Adrenal gland (tissue), 9 donors: ENCODE measurements at regions not wholly inside any gene's neighbourhood (a gene's known extent, or its start where the extent isn't known, plus 50 kb on each side); places are given as distances from the start of the nearest gene placed in this dataset.

ENCODE experiments used
- DNase-seq, 7 donors: peaks; one replicate each; pipeline ENCODE4 v3.0.0-alpha.2; 2019 to 2020
- H3K27ac ChIP-seq, 5 donors: fragments of 200-600 bp; sonication (generic) in 4 of 5; 1 replicate in 3 of 5; 2 replicates in 2 of 5; pipeline versions ENCODE4 v1.5.1 to v1.8.0; 2016 to 2020; ENCODE audit warnings: mild to moderate bottlenecking in 1 of 5
- H3K27me3 ChIP-seq: fragments of 200-600 bp; 2 replicates; pipeline ENCODE4 v1.8.0; 2021
- H3K36me3 ChIP-seq, 2 donors: fragments of 200-600 bp; replicated peaks in 1 of 2; 1 replicate in 1 of 2; 2 replicates in 1 of 2; pipeline versions ENCODE4 v1.5.1 to v1.8.0; 2018 to 2022
- H3K4me1 ChIP-seq, 2 donors: fragments of 200-600 bp; replicated peaks in 1 of 2; 1 replicate in 1 of 2; 2 replicates in 1 of 2; pipeline versions ENCODE4 v1.5.1 to v1.8.0; 2018 to 2021
- H3K4me3 ChIP-seq, 4 donors: fragments of 200-600 bp; sonication (generic) in 3 of 4; one replicate each; pipeline ENCODE4 v1.5.1; 2016 to 2018
- H3K9me3 ChIP-seq, 3 donors: fragments of 200-600 bp; sonication (generic) in 1 of 3; replicated peaks in 1 of 3; 1 replicate in 2 of 3; 2 replicates in 1 of 3; pipeline versions ENCODE4 v1.5.1 to v1.8.0; 2016 to 2021
- CTCF ChIP-seq, 6 experiments: fragments of 450-650 bp in 4 of 6; fragments of 200-600 bp in 2 of 6; sonication (generic) in 1 of 6; IDR thresholded peaks; 1 replicate in 5 of 6; 2 replicates in 1 of 6; pipeline versions ENCODE4 v1.5.1 to v1.8.0; 2016 to 2021; ENCODE audit warnings: antibody characterized with exemption in 6 of 6, mild to moderate bottlenecking in 2 of 6, moderate library complexity in 1 of 6
- POLR2A ChIP-seq, 2 donors: fragments of 450-650 bp; IDR thresholded peaks; one replicate each; pipeline ENCODE4 v1.6.1; 2017; ENCODE audit warnings: antibody characterized with exemption in 2 of 2, mild to moderate bottlenecking in 2 of 2, moderate library complexity in 1 of 2
- WGBS, 4 donors: extraction: QIAGEN DNeasy Blood & Tissue Kit in 2 of 4; methylation state at CpG; one replicate each; pipeline versions ENCODE4 v1.1.5 to v1.1.7; 2013 to 2017; 5-methylcytosine and 5-hydroxymethylcytosine counted together
- intact Hi-C, 2 donors: fragments of 100-400 bp; cut with DNase I; formaldehyde crosslinking; loops; one replicate each; pipeline versions ENCODE4 v1.14.1 to v1.15.0; 2022 to 2023
- donor health status: healthy with polysubstance abuse.
- donor health status: Bipolar disorder and iron deficiency.
- donor health status: DM: yes; HTN: yes; CAD: no.
- donor health status: DM: no; HTN: no; CAD: no.
- donor health status: DM: no; HTN: no; CAD: no.

GRCh38 chr3:17840126-17840525, 97.7 kb upstream of the TBC1D5 start:
- DNase-seq: no peak
- Histone ChIP-seq H3K36me3 (no peaks in the 10 kb centered on the region), H3K27me3 (no peaks in the 10 kb centered on the region), H3K9me3 (no peaks in the 10 kb centered on the region), H3K4me3 (no peak overlapping the region), H3K4me1 (no peaks in the 10 kb centered on the region), H3K27ac (no peak overlapping the region)
- TF ChIP-seq POLR2A (IDR thresholded peaks at IDR 0.05) (no peak), CTCF (IDR thresholded peaks at IDR 0.05) (no peak)
- intact Hi-C loops: loop anchor here (5.0 to 10.0 kb wide), 2 partner anchors 403 to 405 kb away; no protein-coding TSS in a partner anchor
- 87 to 95% (median 89%) methylated on average over 4 of the region's 4 CpGs for WGBS, 4 donors

DNA sequence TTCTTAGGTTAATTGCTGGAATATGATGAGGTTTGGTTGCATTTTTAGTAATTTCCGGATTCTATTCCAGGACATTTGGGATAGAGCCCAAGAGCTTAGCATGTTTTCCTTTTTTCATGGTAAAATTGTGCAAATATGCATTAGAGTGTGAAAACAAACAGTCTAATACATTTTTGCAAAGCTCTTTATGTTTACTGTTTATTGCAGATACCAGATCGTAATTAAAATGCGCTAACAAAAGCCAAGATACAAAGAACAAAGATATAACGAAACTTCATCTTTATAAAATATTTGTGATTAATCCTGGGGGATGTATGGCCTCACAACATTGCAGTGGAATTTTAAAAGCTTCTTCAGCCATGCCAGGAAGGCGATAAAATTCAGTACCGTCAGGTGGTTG, 94.5 kb upstream of the TBC1D5 start:
- DNase-seq: no peak
- Histone ChIP-seq H3K9me3 (no peaks in the 10 kb centered on the region), H3K4me1 (no peaks in the 10 kb centered on the region), H3K4me3 (no peak overlapping the region), H3K27ac (no peak overlapping the region), H3K36me3 (no peaks in the 10 kb centered on the region), H3K27me3 (no peaks in the 10 kb centered on the region)
- TF ChIP-seq POLR2A (IDR thresholded peaks at IDR 0.05): no peak
- TF ChIP-seq CTCF (IDR thresholded peaks at IDR 0.05): no peak
- 75 to 87% (median 84%) methylated on average over 6 of the region's 6 CpGs for WGBS, 4 donors
- intact Hi-C loops: no loop called here

DNA sequence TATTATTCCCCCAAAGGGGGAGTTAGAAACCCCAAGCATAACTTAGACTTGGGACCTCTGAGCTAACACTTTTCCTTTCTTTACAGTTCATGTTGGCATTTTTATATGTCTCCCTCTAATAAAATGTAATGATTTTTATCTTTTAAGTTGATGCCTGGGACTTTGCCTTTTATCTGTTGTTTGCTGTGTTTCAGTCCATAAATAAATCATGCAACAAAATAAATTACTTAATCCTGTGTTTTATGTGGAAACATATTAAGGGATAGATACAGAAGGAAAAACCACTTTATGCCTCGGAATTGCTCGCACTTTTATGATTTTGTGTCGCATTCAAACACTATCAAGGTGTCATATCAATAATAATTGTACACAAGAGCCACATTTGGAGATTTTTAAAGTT, 93.7 kb upstream of the TBC1D5 start:
- intact Hi-C loops: no loop called here
- Histone ChIP-seq H3K27ac (no peak overlapping the region), H3K4me3 (no peak overlapping the region), H3K9me3 (no peaks in the 10 kb centered on the region), H3K36me3 (no peaks in the 10 kb centered on the region), H3K27me3 (no peaks in the 10 kb centered on the region), H3K4me1 (no peaks in the 10 kb centered on the region)
- DNase-seq: no peak
- 72 to 91% (median 76%) methylated on average over 3 of the region's 3 CpGs for whole genome bisulfite sequencing, 4 donors
- no peak for TF ChIP-seq POLR2A (IDR thresholded peaks at IDR 0.05)
- TF ChIP-seq CTCF (IDR thresholded peaks at IDR 0.05): no peak

DNA sequence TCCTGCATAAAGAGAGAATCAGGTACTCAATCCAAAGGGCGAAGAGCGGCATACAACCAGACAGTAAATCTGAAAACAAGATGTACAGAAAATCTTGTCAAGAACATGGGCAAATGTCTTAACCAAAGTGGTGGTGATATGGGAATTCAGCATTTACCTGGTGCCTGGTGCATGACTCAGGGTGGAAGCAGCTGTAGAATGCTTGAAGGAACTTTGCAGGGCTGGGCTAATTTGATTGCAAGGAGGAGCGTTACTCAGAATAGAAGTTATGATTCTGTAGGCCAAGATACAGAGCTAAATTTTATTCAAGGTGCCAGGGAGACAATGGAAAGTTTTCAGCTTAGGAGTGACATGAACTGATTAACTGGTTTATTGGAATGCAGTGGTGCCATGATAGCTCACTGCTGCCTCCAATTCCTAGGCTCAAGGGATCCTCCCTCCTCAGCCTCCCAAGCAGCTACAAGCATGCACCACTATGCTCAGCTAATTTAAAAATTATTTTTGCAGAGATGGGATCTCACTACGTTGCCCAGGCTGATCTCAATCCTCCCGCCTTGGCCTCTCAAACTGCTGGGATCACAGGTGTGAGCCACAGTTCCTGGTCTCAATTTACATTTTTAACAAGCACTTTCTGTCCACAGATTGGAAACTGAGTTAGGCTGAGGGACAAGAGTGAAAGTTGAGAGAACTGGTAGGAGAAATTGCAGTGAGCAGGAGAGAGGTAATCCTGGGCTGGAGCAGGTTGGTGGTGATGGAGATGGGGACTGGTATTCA, 91.5 kb upstream of the TBC1D5 start:
- Histone ChIP-seq H3K4me3 (no peak overlapping the region), H3K4me1 (no peaks in the 10 kb centered on the region), H3K27me3 (no peaks in the 10 kb centered on the region), H3K36me3 (no peaks in the 10 kb centered on the region), H3K9me3 (no peaks in the 10 kb centered on the region), H3K27ac (no peak overlapping the region)
- intact Hi-C loops: no loop called here
- DNase-seq: no peak
- 95 to 98% (median 97%) methylated on average over 5 of the region's 5 CpGs for WGBS, 4 donors
- TF ChIP-seq CTCF (IDR thresholded peaks at IDR 0.05) (no peak), POLR2A (IDR thresholded peaks at IDR 0.05) (no peak)
